ENCODE measurements at regions not wholly inside any gene's neighbourhood (a gene's known extent, or its start where the extent isn't known, plus 50 kb on each side); places are given as distances from the start of the nearest gene placed in this dataset.
A peak's percentile ranks its signal among the peaks of the same experiment; 100 is the strongest.

- H3K27me3 ChIP-seq (ENCODE audit: control insufficient read depth in 4 of 4, insufficient read depth in 4 of 4, low read length in 3 of 4), result no peaks in the 10 kb centered on the region
- TF ChIP-seq ATF3 (IDR thresholded peaks at IDR 0.05) (no peak), SP1 (IDR thresholded peaks at IDR 0.05) (no peak), RAD21 (IDR thresholded peaks at IDR 0.05) (no peak), HNF4A (conservative IDR thresholded peaks at IDR 0.05) (no peak), NR2F2 (IDR thresholded peaks at IDR 0.05) (no peak), GABPA (IDR thresholded peaks at IDR 0.05 in 1 of 2, conservative IDR thresholded peaks at IDR 0.05 in 1 of 2) (no peak), EGR1 (IDR thresholded peaks at IDR 0.05; ENCODE audit: low read depth in 2 of 2) (no peak), REST (IDR thresholded peaks at IDR 0.05) (no peak), FOXA1 (IDR thresholded peaks at IDR 0.05) (no peak), YY1 (IDR thresholded peaks at IDR 0.05) (no peak), CTCF (IDR thresholded peaks at IDR 0.05; ENCODE audit: low read depth, low read length, missing input control) (no peak), MAX (IDR thresholded peaks at IDR 0.05) (no peak), TAF1 (conservative IDR thresholded peaks at IDR 0.05) (no peak), RXRA (IDR thresholded peaks at IDR 0.05) (no peak), FOXA2 (IDR thresholded peaks at IDR 0.05) (no peak), JUND (IDR thresholded peaks at IDR 0.05) (no peak)
- H3K9ac ChIP-seq (ENCODE audit: low read depth in 1 of 2, low read length in 2 of 2), result no peak overlapping the region
- no peak overlapping the region for H3K4me3 ChIP-seq (ENCODE audit: low read depth in 1 of 3, low read length in 3 of 3)
- no peak for DNase-seq (ENCODE audit: low spot score)
- no peaks in the 10 kb centered on the region for H3K9me3 ChIP-seq (ENCODE audit: control insufficient read depth in 4 of 4, low read length in 3 of 4)
- WGBS, result 52% methylated on average over 8 of the region's 8 CpGs
- H3K27ac ChIP-seq (ENCODE audit: low read depth in 1 of 2, low read length in 2 of 2), result no peak overlapping the region
- H3K4me1 ChIP-seq (ENCODE audit: control insufficient read depth in 4 of 4, insufficient read depth in 4 of 4, low read length in 3 of 4), result peaks cover 0 to 5% (median 1%) of the 10 kb centered on the region in 4 donors
- H3K36me3 ChIP-seq (ENCODE audit: control insufficient read depth in 4 of 4, insufficient read depth in 3 of 4, low read depth in 1 of 4, low read length in 3 of 4), result no peaks in the 10 kb centered on the region
These were observed 85.8 kb upstream of the KCNJ15 start for GRCh38 chr21:38170704-38171682.

GRCh38 chr21:38171723-38172344 is 85.0 kb upstream of the KCNJ15 start:
- WGBS, result 58% methylated on average over 12 of the region's 12 CpGs
- no peak overlapping the region for H3K27ac ChIP-seq (ENCODE audit: low read depth in 1 of 2, low read length in 2 of 2)
- no peak for DNase-seq (ENCODE audit: low spot score)

More at GRCh38 chr21:38171723-38172344, 85.0 kb upstream of the KCNJ15 start:
- TF ChIP-seq ZBTB33 (IDR thresholded peaks at IDR 0.05), result no peak
- no peak for TF ChIP-seq SP1 (IDR thresholded peaks at IDR 0.05)
- TF ChIP-seq YY1 (IDR thresholded peaks at IDR 0.05), result no peak
- TF ChIP-seq NR2F2 (IDR thresholded peaks at IDR 0.05), result peak; percentile 59
- TF ChIP-seq TAF1 (conservative IDR thresholded peaks at IDR 0.05), result no peak
- no peak overlapping the region for H3K4me3 ChIP-seq (ENCODE audit: low read depth in 1 of 3, low read length in 3 of 3)
- no peak overlapping the region for H3K9ac ChIP-seq (ENCODE audit: low read depth in 1 of 2, low read length in 2 of 2)
- peaks cover 0 to 5% (median 1%) of the 10 kb centered on the region in 4 donors for H3K4me1 ChIP-seq (ENCODE audit: control insufficient read depth in 4 of 4, insufficient read depth in 4 of 4, low read length in 3 of 4)
- H3K27me3 ChIP-seq (ENCODE audit: control insufficient read depth in 4 of 4, insufficient read depth in 4 of 4, low read length in 3 of 4), result no peaks in the 10 kb centered on the region
- no peaks in the 10 kb centered on the region for H3K36me3 ChIP-seq (ENCODE audit: control insufficient read depth in 4 of 4, insufficient read depth in 3 of 4, low read depth in 1 of 4, low read length in 3 of 4)
- no peaks in the 10 kb centered on the region for H3K9me3 ChIP-seq (ENCODE audit: control insufficient read depth in 4 of 4, low read length in 3 of 4)
